ENCODE measurements at regions not wholly inside any gene's neighbourhood (a gene's known extent, or its start where the extent isn't known, plus 50 kb on each side); places are given as distances from the start of the nearest gene placed in this dataset.

GRCh38 chr9:84122572-84122971 is 142.0 kb downstream of the RMI1 start:
- Histone ChIP-seq H3F3A (replicated peaks; ENCODE audit: low read depth) (no peaks in the 10 kb centered on the region), H4K20me1 (replicated peaks; ENCODE audit: insufficient read depth) (no peaks in the 10 kb centered on the region), H2AFZ (no peak overlapping the region), H3K4me3 (no peak overlapping the region), H3K27ac (ENCODE audit: low read depth) (no peak overlapping the region), H3K79me2 (replicated peaks; ENCODE audit: insufficient read depth) (no peaks in the 10 kb centered on the region), H3K9me2 (ENCODE audit: insufficient read depth) (no peaks in the 10 kb centered on the region; the same call in 1 of the 2 replicates), H3K36me3 (ENCODE audit: insufficient read depth) (no peaks in the 10 kb centered on the region), H3K27me3 (ENCODE audit: insufficient read depth) (no peaks in the 10 kb centered on the region), H3K4me2 (no peak overlapping the region), H3K4me1 (ENCODE audit: insufficient read depth) (no peaks in the 10 kb centered on the region)
- TF ChIP-seq REST (IDR thresholded peaks at IDR 0.05; ENCODE audit: unreplicated experiment) (no peak), CTCF (conservative IDR thresholded peaks at IDR 0.05; ENCODE audit: low read depth in 2 of 2) (no peak), NANOG (IDR thresholded peaks at IDR 0.05; ENCODE audit: borderline replicate concordance) (no peak), POLR2AphosphoS5 (IDR thresholded peaks at IDR 0.05; ENCODE audit: low read depth) (no peak), EZH2 (IDR thresholded peaks at IDR 0.05; ENCODE audit: low read depth, unreplicated experiment) (no peak), ETS1 (IDR thresholded peaks at IDR 0.05) (no peak), ZNF114 (CRISPR knock-in tag; IDR thresholded peaks at IDR 0.05) (no peak), EZH2phosphoT487 (IDR thresholded peaks at IDR 0.05; ENCODE audit: unreplicated experiment) (no peak), STAT1 (IDR thresholded peaks at IDR 0.05; ENCODE audit: unreplicated experiment) (no peak), CREB1 (CRISPR knock-in tag; IDR thresholded peaks at IDR 0.05; ENCODE audit: low read depth) (no peak), ZNF331 (CRISPR knock-in tag; IDR thresholded peaks at IDR 0.05; ENCODE audit: low read depth) (no peak), JUNB (IDR thresholded peaks at IDR 0.05; ENCODE audit: unreplicated experiment) (no peak), ZNF462 (CRISPR knock-in tag; IDR thresholded peaks at IDR 0.05) (no peak)
- H3K4me3 Mint-ChIP-seq, result no peak overlapping the region
- no peaks in the 10 kb centered on the region for H3K36me3 Mint-ChIP-seq (ENCODE audit: low read depth)
- H3K9me3 Mint-ChIP-seq, result no peaks in the 10 kb centered on the region
- peaks cover 2% of the 10 kb centered on the region for H3K27me3 Mint-ChIP-seq (ENCODE audit: insufficient read depth, low read depth, poor library complexity)
- no peak for ATAC-seq
- no peak for DNase-seq (ENCODE audit: low spot score)
- no peak overlapping the region for H3K27ac Mint-ChIP-seq
- H3K4me1 Mint-ChIP-seq, result peaks cover 3% of the 10 kb centered on the region; the same call in 1 of the 3 replicates

Data from GM23338 (cell line).